ENCODE measurements at regions not wholly inside any gene's neighbourhood (a gene's known extent, or its start where the extent isn't known, plus 50 kb on each side); places are given as distances from the start of the nearest gene placed in this dataset.

DNA sequence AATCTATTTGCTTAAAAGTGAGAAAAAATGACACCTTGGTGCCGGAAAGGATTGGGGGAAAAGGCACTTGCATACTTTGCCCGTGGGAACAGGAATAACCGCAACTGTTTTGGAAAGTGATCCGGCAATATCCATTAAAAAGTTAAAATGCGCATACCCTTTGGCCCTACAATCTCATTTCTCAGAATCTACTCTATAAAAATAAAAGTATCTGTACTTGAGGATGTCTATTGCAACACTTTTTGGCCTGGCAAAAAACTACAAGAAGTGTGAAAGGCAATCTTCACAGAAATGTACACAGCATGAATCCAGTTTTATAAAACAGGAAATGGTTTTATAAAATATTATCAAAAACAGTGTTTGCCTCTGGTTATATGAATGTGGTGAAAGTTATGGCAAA, 58.3 kb upstream of the NFIL3 start:
- H3K36me3 Mint-ChIP-seq (ENCODE audit: insufficient read depth, unreplicated experiment), result no peaks in the 10 kb centered on the region
- no peaks in the 10 kb centered on the region for H3K27me3 Mint-ChIP-seq (ENCODE audit: unreplicated experiment)
- no TSS peak for BruUV-seq (replicated peaks)
- CTCF ChIA-PET, result no interaction called here
- intact Hi-C loops (cut with micrococcal nuclease; ENCODE audit: unreplicated experiment), result no loop called here
- no peaks in the 10 kb centered on the region for H3K9me3 Mint-ChIP-seq (ENCODE audit: low read depth, unreplicated experiment)
- no peak for DNase-seq
- no peaks in the 10 kb centered on the region for H3K4me1 Mint-ChIP-seq (ENCODE audit: low read depth, unreplicated experiment)
- H3K4me3 Mint-ChIP-seq (ENCODE audit: low read depth, unreplicated experiment), result no peak overlapping the region
- no peak overlapping the region for H3K27ac Mint-ChIP-seq (ENCODE audit: unreplicated experiment)
- no peak for TF ChIP-seq CTCF (IDR thresholded peaks at IDR 0.05; ENCODE audit: unreplicated experiment)

DNA sequence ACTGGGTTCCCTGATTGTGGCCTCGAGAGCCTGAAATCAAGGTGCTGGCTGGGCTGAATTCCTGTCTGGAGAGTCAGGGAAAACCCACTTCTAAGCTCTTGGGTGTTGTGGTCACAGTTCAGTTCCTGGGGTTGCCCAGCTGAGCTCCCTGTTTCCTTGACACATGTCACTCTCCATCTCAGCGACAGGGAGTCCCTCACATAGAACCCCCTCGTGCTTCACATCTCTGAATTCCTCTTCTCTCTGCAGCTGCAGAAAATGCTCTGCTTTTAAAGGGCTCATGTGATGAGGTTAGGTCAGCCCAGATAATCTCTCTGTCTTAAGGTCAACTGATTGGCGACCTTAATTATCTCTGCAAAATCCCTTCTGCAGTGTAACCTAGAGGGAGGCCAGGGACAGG, 53.5 kb upstream of the NFIL3 start:
- DNase-seq, result no peak
- no peak overlapping the region for H3K27ac Mint-ChIP-seq (ENCODE audit: unreplicated experiment)
- no peak for TF ChIP-seq CTCF (IDR thresholded peaks at IDR 0.05; ENCODE audit: unreplicated experiment)
- H3K4me3 Mint-ChIP-seq (ENCODE audit: low read depth, unreplicated experiment), result no peak overlapping the region
- H3K27me3 Mint-ChIP-seq (ENCODE audit: unreplicated experiment), result peaks cover 10% of the 10 kb centered on the region
- peaks cover 3% of the 10 kb centered on the region for H3K9me3 Mint-ChIP-seq (ENCODE audit: low read depth, unreplicated experiment)
- CTCF ChIA-PET, result interaction anchor here (0.5 kb wide), 1 partner anchor 24 kb away, joined by 6 read pairs; no protein-coding TSS in a partner anchor
- no TSS peak for BruUV-seq (replicated peaks)
- intact Hi-C loops (cut with micrococcal nuclease; ENCODE audit: unreplicated experiment), result no loop called here
- H3K36me3 Mint-ChIP-seq (ENCODE audit: insufficient read depth, unreplicated experiment), result no peaks in the 10 kb centered on the region
- no peaks in the 10 kb centered on the region for H3K4me1 Mint-ChIP-seq (ENCODE audit: low read depth, unreplicated experiment)

GRCh38 chr9:91474656-91475055, 51.0 kb upstream of the NFIL3 start:
- CTCF ChIA-PET, result no interaction called here
- no peak for DNase-seq
- no TSS peak for BruUV-seq (replicated peaks)
- Mint-ChIP-seq H3K27ac (ENCODE audit: unreplicated experiment) (no peak overlapping the region), H3K36me3 (ENCODE audit: insufficient read depth, unreplicated experiment) (no peaks in the 10 kb centered on the region), H3K27me3 (ENCODE audit: unreplicated experiment) (peaks cover 24% of the 10 kb centered on the region), H3K9me3 (ENCODE audit: low read depth, unreplicated experiment) (peaks cover 3% of the 10 kb centered on the region), H3K4me3 (ENCODE audit: low read depth, unreplicated experiment) (no peak overlapping the region), H3K4me1 (ENCODE audit: low read depth, unreplicated experiment) (no peaks in the 10 kb centered on the region)
- intact Hi-C loops (cut with micrococcal nuclease; ENCODE audit: unreplicated experiment), result no loop called here
- no peak for TF ChIP-seq CTCF (IDR thresholded peaks at IDR 0.05; ENCODE audit: unreplicated experiment)
